CD4-positive, alpha-beta T cell treated with Interleukin-1 beta for 1 hour (primary cell): ENCODE measurements at regions not wholly inside any gene's neighbourhood (a gene's known extent, or its start where the extent isn't known, plus 50 kb on each side); places are given as distances from the start of the nearest gene placed in this dataset.
"Not testable (repeated sequence)": the region's sequence is repeated elsewhere in the genome, so short reads cannot be mapped to it uniquely, and the experiment has no call there.

ENCODE experiments used
- DNase-seq, 2 donors: peaks; one replicate each; pipeline ENCODE4 v3.0.0-alpha.2; 2020 to 2022

GRCh38 chr1:65020774-65021173 lies 54.4 kb upstream of the JAK1 start:
- DNase-seq, result no peak

- DNase-seq, result no peak
Measured at GRCh38 chr1:65021795-65022194, 55.4 kb upstream of the JAK1 start.

- no peak for DNase-seq
Measured at GRCh38 chr1:65022216-65022615, 55.9 kb upstream of the JAK1 start.

GRCh38 chr1:65025794-65026193 lies 59.4 kb upstream of the JAK1 start:
- no peak for DNase-seq

GRCh38 chr1:65026235-65026634 lies 59.9 kb upstream of the JAK1 start:
- no peak for DNase-seq

- DNase-seq, result no peak
Measured at GRCh38 chr1:65027666-65028358, 61.5 kb upstream of the JAK1 start.

- DNase-seq, result not testable (repeated sequence)
Measured at GRCh38 chr1:65029434-65029833, 63.1 kb upstream of the JAK1 start.

- DNase-seq, result not testable (repeated sequence)
Measured at GRCh38 chr1:65034879-65035278, 68.5 kb upstream of the JAK1 start.

- no peak for DNase-seq
Measured at GRCh38 chr1:65036570-65037051, 70.3 kb upstream of the JAK1 start.

GRCh38 chr1:65039066-65039465 lies 72.7 kb upstream of the JAK1 start:
- DNase-seq, result no peak

GRCh38 chr1:65039508-65039907 lies 73.2 kb upstream of the JAK1 start:
- no peak for DNase-seq

GRCh38 chr1:65042467-65042866 lies 76.1 kb upstream of the JAK1 start:
- DNase-seq, result no peak

GRCh38 chr1:65044411-65044810 lies 78.1 kb upstream of the JAK1 start:
- DNase-seq, result no peak

GRCh38 chr1:65045022-65045817 lies 78.9 kb upstream of the JAK1 start:
- DNase-seq, result no peak

- no peak for DNase-seq
Measured at GRCh38 chr1:65048335-65048734, 82.0 kb upstream of the JAK1 start.

- DNase-seq, result peak in 1 of 2 donors; percentile 26
Measured at GRCh38 chr1:65049941-65050713, 83.8 kb upstream of the JAK1 start.

GRCh38 chr1:65050735-65051134 lies 84.4 kb upstream of the JAK1 start:
- no peak for DNase-seq

GRCh38 chr1:65054481-65054880 lies 88.1 kb upstream of the JAK1 start:
- DNase-seq, result no peak

GRCh38 chr1:65055747-65056146 lies 89.4 kb upstream of the JAK1 start:
- no peak for DNase-seq

GRCh38 chr1:65056234-65056633 lies 89.9 kb upstream of the JAK1 start:
- no peak for DNase-seq

- DNase-seq, result no peak
Measured at GRCh38 chr1:65056866-65057265, 90.5 kb upstream of the JAK1 start.

- DNase-seq, result peak in 1 of 2 donors; percentile 32
Measured at GRCh38 chr1:65059930-65060538, 88.0 kb upstream of the AK4 start.

- DNase-seq, result no peak
Measured at GRCh38 chr1:65062339-65062738, 85.7 kb upstream of the AK4 start.
